Neural progenitor cell (in vitro differentiated cells): ENCODE measurements at regions not wholly inside any gene's neighbourhood (a gene's known extent, or its start where the extent isn't known, plus 50 kb on each side); places are given as distances from the start of the nearest gene placed in this dataset.

Experiments used
- DNase-seq: peaks from one replicate; pipeline ENCODE4 v3.0.0-alpha.2; 2016; ENCODE audit warnings: low spot score
- H2AFZ ChIP-seq: fragments of 200-600 bp; sonication (generic); replicated peaks from 2 replicates; pipeline ENCODE4 v1.6.1; 2016; ENCODE audit warnings: antibody characterized with exemption
- H3F3A ChIP-seq: fragments of 200-600 bp; sonication (generic); 2 replicates; pipeline ENCODE4 v1.6.1; 2016; ENCODE audit warnings: antibody characterized with exemption, low read depth
- H3K27ac ChIP-seq: fragments of 200-600 bp; sonication (generic); 2 replicates; pipeline ENCODE4 v1.5.1; 2016; ENCODE audit warnings: mild to moderate bottlenecking
- H3K27me3 ChIP-seq: fragments of 200-600 bp; sonication (generic); 2 replicates; pipeline ENCODE4 v1.6.1; 2016; ENCODE audit warnings: mild to moderate bottlenecking, moderate library complexity
- H3K36me3 ChIP-seq: fragments of 200-600 bp; sonication (generic); 2 replicates; pipeline ENCODE4 v1.5.1; 2016
- H3K4me1 ChIP-seq: fragments of 200-600 bp; sonication (generic); 2 replicates; pipeline ENCODE4 v1.6.1; 2016; ENCODE audit warnings: mixed run types
- H3K4me2 ChIP-seq: fragments of 200-600 bp; sonication (generic); 2 replicates; pipeline ENCODE4 v1.6.1; 2016
- H3K4me3 ChIP-seq: fragments of 200-600 bp; sonication (generic); 2 replicates; pipeline ENCODE4 v1.5.1; 2016
- H3K79me2 ChIP-seq: fragments of 200-600 bp; sonication (generic); 2 replicates; pipeline ENCODE4 v1.6.1; 2016; ENCODE audit warnings: low read depth
- H3K9ac ChIP-seq: fragments of 200-600 bp; sonication (generic); 2 replicates; pipeline ENCODE4 v1.6.1; 2016
- H3K9me3 ChIP-seq: fragments of 200-600 bp; sonication (generic); 2 replicates; pipeline ENCODE4 v1.5.1; 2016; ENCODE audit warnings: low read depth
- H4K20me1 ChIP-seq: fragments of 200-600 bp; sonication (generic); 2 replicates; pipeline ENCODE4 v1.6.1; 2016; ENCODE audit warnings: low read depth
- H3K27ac Mint-ChIP-seq: 3 replicates; pipeline ENCODE4 v1.8.0; 2021; ENCODE audit warnings: mixed read lengths
- H3K27me3 Mint-ChIP-seq: 2 replicates; pipeline ENCODE4 v1.8.0; 2022; ENCODE audit warnings: low read depth, mild to moderate bottlenecking, inconsistent platforms, moderate library complexity, mixed read lengths; ENCODE audit not compliant: insufficient read depth
- H3K36me3 Mint-ChIP-seq: 3 replicates; pipeline ENCODE4 v1.8.0; 2021; ENCODE audit warnings: mixed read lengths
- H3K4me1 Mint-ChIP-seq: 3 replicates; pipeline ENCODE4 v1.8.0; 2021; ENCODE audit warnings: mixed read lengths
- H3K4me3 Mint-ChIP-seq: 3 replicates; pipeline ENCODE4 v1.8.0; 2021; ENCODE audit warnings: mild to moderate bottlenecking, moderate library complexity, mixed read lengths
- H3K9me3 Mint-ChIP-seq: 3 replicates; pipeline ENCODE4 v1.8.0; 2020; ENCODE audit warnings: mixed read lengths
- EZH2 ChIP-seq: fragments of 200-600 bp; sonication (generic); IDR thresholded peaks from 2 replicates; pipeline ENCODE4 v1.6.1; 2017; ENCODE audit warnings: antibody characterized with exemption, mild to moderate bottlenecking, moderate library complexity
- EZH2phosphoT487 ChIP-seq: fragments of 200-600 bp; sonication (generic); IDR thresholded peaks from 2 replicates; pipeline ENCODE4 v1.6.1; 2017; ENCODE audit warnings: antibody characterized with exemption
- TF ChIP-seq, protein P1 (sequence below): fragments of 200-600 bp; sonication (generic); IDR thresholded peaks from 2 replicates; pipeline ENCODE4 v1.5.1; 2017; ENCODE audit warnings: antibody characterized with exemption, mild to moderate bottlenecking

DNA sequence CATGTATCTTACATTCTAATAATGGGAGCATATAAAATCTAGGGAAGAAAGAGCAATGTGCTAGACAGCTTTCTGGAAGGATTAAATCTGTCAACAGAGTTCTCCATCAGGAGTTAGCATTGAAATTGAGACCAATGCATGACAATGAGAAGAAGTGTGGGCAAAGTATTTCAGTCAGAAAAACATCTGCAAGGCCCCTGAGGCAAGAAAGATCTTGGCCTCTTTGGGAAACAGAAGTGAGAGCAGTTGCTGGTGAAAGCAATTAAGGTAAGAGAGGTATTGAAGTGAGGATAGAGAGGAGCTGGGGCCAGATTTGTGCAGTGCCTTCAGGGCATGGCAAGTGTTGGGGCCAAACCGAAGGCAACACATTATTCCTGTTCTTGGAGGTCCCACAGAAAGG is 999.1 kb downstream of the STPG2 start:
- Histone ChIP-seq H4K20me1 (no peaks in the 10 kb centered on the region), H3K4me2 (no peak overlapping the region), H3K4me1 (no peaks in the 10 kb centered on the region), H3K9ac (no peak overlapping the region), H3F3A (no peaks in the 10 kb centered on the region), H3K79me2 (no peaks in the 10 kb centered on the region), H3K4me3 (no peak overlapping the region), H2AFZ (no peak overlapping the region), H3K27ac (no peak overlapping the region), H3K9me3 (peaks cover 3% of the 10 kb centered on the region), H3K36me3 (no peaks in the 10 kb centered on the region), H3K27me3 (no peaks in the 10 kb centered on the region)
- peaks cover 8% of the 10 kb centered on the region for H3K9me3 Mint-ChIP-seq
- H3K27ac Mint-ChIP-seq: no peak overlapping the region
- no peaks in the 10 kb centered on the region for H3K4me1 Mint-ChIP-seq
- no peak for TF ChIP-seq EZH2phosphoT487
- TF ChIP-seq, protein P1, sequence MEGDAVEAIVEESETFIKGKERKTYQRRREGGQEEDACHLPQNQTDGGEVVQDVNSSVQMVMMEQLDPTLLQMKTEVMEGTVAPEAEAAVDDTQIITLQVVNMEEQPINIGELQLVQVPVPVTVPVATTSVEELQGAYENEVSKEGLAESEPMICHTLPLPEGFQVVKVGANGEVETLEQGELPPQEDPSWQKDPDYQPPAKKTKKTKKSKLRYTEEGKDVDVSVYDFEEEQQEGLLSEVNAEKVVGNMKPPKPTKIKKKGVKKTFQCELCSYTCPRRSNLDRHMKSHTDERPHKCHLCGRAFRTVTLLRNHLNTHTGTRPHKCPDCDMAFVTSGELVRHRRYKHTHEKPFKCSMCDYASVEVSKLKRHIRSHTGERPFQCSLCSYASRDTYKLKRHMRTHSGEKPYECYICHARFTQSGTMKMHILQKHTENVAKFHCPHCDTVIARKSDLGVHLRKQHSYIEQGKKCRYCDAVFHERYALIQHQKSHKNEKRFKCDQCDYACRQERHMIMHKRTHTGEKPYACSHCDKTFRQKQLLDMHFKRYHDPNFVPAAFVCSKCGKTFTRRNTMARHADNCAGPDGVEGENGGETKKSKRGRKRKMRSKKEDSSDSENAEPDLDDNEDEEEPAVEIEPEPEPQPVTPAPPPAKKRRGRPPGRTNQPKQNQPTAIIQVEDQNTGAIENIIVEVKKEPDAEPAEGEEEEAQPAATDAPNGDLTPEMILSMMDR: no peak
- TF ChIP-seq EZH2: no peak
- peaks cover 4% of the 10 kb centered on the region for H3K36me3 Mint-ChIP-seq
- no peak overlapping the region for H3K4me3 Mint-ChIP-seq
- no peak for DNase-seq
- peaks cover 3% of the 10 kb centered on the region for H3K27me3 Mint-ChIP-seq

- Mint-ChIP-seq H3K36me3 (no peaks in the 10 kb centered on the region), H3K4me3 (no peak overlapping the region), H3K4me1 (no peaks in the 10 kb centered on the region), H3K27me3 (no peaks in the 10 kb centered on the region), H3K9me3 (no peaks in the 10 kb centered on the region), H3K27ac (no peak overlapping the region)
- no peak for DNase-seq
- TF ChIP-seq EZH2phosphoT487: no peak
- no peak for TF ChIP-seq EZH2
- TF ChIP-seq, protein P1: no peak
- Histone ChIP-seq H3K4me3 (no peak overlapping the region), H4K20me1 (no peaks in the 10 kb centered on the region), H3F3A (no peaks in the 10 kb centered on the region), H3K9ac (no peak overlapping the region), H3K4me2 (no peak overlapping the region), H3K27ac (no peak overlapping the region), H3K27me3 (no peaks in the 10 kb centered on the region), H3K79me2 (no peaks in the 10 kb centered on the region), H3K4me1 (no peaks in the 10 kb centered on the region), H3K36me3 (no peaks in the 10 kb centered on the region), H2AFZ (no peak overlapping the region), H3K9me3 (no peaks in the 10 kb centered on the region)
These were observed 992.3 kb downstream of the STPG2 start for GRCh38 chr4:97150966-97151365.

DNA sequence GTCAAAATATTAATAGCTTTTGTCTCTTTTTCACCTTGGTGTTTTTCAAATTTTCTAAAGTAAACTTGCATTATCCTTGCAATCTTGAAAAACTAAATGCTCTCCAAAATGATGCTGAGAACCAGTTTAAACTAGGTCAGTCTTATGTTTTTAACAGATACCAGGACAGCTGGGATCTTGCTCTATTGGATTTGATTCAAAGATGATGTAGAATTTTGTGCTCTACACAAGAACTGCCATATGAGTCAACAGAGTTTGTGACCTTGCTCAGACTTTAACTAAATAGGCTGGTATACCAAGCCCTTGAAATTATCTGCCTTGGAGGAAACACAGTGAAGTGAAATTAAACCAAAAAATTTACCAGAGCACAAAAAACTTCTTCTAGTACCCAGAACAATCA is 991.1 kb downstream of the STPG2 start:
- Histone ChIP-seq H3K36me3 (no peaks in the 10 kb centered on the region), H3K9ac (no peak overlapping the region), H3K4me1 (no peaks in the 10 kb centered on the region), H3K4me3 (no peak overlapping the region), H3K27ac (no peak overlapping the region), H2AFZ (no peak overlapping the region), H4K20me1 (no peaks in the 10 kb centered on the region), H3K27me3 (no peaks in the 10 kb centered on the region), H3K79me2 (no peaks in the 10 kb centered on the region), H3K4me2 (no peak overlapping the region), H3K9me3 (no peaks in the 10 kb centered on the region), H3F3A (no peaks in the 10 kb centered on the region)
- Mint-ChIP-seq H3K4me3 (no peak overlapping the region), H3K36me3 (no peaks in the 10 kb centered on the region), H3K4me1 (no peaks in the 10 kb centered on the region), H3K9me3 (no peaks in the 10 kb centered on the region), H3K27me3 (no peaks in the 10 kb centered on the region), H3K27ac (no peak overlapping the region)
- TF ChIP-seq EZH2 (no peak), EZH2phosphoT487 (no peak)
- TF ChIP-seq, protein P1: no peak
- DNase-seq: no peak
